ENCODE measurements at regions not wholly inside any gene's neighbourhood (a gene's known extent, or its start where the extent isn't known, plus 50 kb on each side); places are given as distances from the start of the nearest gene placed in this dataset.

DNA sequence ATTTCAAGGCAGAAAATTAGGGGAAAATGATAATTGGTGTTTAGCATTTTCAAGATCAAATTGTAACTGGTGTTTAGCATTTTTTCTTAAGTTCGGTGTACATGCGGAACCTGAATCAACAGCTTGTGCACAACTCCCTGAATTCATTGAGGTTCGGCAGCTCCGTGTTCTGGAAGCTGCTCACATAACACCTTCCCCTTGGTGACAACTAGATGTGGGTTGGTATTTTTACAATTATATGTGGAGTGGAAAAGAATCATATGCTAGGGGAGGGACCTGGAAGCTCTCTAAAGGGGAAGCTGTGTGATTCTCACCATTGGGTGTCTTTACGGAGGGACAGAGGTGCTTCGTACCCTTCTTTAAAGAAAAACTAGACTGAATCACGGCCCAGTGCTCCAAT, 199.0 kb upstream of the MTNR1B start:
- no peak for DNase-seq

- DNase-seq = no peak
Measured at GRCh38 chr11:92770981-92771380, 198.5 kb upstream of the MTNR1B start.

- no peak for DNase-seq
Measured at GRCh38 chr11:92771701-92772100, 197.8 kb upstream of the MTNR1B start.

DNA sequence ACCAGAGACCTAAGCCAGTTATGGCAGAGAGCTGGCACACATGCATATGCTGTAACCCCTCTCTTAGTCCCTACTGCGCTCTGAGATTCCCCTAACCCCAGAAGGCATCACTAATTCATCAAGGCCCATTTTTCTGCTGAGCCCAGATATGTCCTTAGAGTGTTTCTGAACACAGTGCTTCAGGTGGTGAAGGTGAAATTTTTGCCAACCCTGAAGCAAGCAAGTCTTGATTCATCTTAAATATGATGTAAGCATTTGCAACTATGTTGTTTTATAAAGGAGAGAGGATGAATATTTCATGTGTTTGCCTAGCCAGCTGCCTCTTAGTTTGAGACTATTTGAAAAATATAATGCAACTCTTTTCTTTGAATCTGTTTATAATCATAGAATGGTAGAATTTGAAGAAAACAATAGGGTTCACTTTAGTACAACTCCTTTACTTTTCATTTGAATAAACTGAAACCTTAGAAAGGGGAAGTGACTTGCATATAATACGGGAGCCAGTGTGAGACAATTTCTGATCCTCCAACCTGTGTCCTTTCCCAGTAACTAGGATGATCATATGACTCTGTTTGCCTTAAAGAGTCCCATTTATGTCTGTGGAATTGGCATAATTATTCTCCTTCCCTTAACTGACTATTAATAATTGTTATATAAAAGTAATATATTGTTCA, 194.3 kb upstream of the MTNR1B start:
- DNase-seq = no peak

DNA sequence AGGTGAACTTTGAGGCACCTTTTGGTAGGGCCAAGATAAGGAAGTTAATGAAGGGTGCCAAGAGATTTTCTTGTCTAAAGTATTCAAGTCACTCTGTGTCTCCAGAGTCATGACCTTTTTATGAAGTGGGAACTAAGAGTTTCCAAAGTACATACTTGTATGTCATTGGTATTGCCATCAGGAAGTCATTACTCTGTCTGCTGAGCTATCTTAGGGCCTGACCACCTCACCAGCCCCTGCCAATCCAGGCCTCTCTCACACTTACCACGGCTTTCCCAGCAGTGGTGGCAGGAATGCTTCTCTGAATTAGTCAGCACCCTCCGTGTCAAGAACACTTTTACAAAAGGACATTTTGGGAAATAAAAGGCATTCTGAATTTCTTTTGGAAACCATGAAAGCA, 192.8 kb upstream of the MTNR1B start:
- no peak for DNase-seq

- no peak for DNase-seq
Measured at GRCh38 chr11:92779746-92780145, 189.7 kb upstream of the MTNR1B start.

GRCh38 chr11:92781151-92781550, 188.3 kb upstream of the MTNR1B start:
- no peak for DNase-seq

GRCh38 chr11:92782806-92783205, 186.6 kb upstream of the MTNR1B start:
- no peak for DNase-seq

GRCh38 chr11:92784331-92784730, 185.1 kb upstream of the MTNR1B start:
- DNase-seq = no peak

- no peak for DNase-seq
Measured at GRCh38 chr11:92787638-92788037, 181.8 kb upstream of the MTNR1B start.

- DNase-seq = no peak
Measured at GRCh38 chr11:92789761-92790160, 179.7 kb upstream of the MTNR1B start.

DNA sequence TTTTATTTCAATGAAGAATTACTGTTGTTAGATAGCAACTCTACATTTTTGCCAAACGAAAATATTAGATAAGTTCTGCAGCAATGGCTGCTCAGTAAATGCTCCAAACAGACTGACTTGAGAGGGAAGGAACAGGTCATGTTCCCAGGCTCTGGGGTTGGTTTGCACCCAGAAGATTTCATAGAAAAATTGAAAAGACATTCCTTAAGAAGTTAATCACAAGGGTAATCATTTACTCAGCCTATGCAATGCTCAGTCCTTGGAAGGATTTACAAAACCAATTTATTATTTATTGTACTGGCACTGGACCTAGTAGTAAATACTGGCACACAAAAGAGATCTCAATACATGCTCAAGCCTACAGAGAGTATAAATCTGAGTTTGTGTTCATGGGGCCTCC, 179.1 kb upstream of the MTNR1B start:
- no peak for DNase-seq

- DNase-seq = no peak
Measured at GRCh38 chr11:92790926-92791616, 178.4 kb upstream of the MTNR1B start.

DNA sequence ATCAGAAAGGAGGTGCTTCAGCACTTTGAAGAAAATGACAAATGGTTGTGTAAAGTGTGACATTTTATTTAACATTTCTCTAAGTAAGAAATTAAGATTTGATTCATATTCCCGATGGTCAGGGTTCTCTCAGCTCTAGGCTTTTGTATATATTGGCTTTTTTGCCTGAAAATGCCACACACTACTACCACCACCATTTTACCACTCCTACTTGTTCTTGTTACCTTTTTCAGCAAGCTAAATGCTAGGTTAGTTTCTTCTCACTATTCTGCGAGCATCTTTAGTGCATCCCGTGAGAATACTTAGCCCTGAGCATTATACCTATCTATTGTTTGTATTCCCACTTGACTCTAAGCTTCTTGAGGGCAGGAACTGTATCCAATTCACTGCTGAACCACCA, 177.6 kb upstream of the MTNR1B start:
- DNase-seq = no peak

DNA sequence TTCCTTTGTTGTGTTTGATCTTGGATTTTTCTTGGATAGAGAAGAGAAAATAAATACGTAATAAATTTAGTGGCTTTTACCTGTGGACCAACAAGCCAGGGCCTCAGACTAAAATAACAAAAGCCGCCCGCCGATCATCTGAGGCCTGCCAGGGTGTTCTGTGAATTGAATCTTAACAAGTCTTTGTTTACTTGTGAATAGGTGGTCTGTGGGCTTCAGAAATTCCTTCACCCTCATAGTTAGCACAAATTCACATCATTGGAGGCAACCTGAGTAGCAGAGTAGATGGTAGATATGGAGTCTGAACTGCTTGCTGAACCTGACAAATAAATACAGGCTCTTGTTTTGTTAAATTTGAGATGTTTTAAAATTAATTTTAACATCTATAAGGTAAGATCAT, 176.3 kb upstream of the MTNR1B start:
- DNase-seq = no peak

GRCh38 chr11:92794783-92795182, 174.7 kb upstream of the MTNR1B start:
- no peak for DNase-seq

DNA sequence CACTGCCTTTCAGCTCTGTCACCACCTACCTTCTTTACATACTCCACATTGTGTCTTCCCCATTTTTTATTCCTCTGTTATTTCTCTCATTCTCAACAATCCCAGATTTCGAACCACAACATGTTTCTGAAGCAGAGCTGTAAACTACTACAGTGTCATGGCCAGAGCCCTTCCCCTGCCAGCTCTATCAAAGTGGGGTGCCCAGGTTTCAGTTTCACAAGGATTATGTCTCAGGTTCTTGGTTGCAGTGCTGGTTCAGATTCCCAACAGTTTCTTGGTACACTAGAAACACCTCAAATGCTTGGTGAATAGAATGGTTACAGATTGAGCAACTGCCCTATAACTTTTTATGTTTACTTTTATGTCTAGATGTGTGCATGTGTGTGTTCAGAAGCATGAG, 172.7 kb upstream of the MTNR1B start:
- no peak for DNase-seq

DNA sequence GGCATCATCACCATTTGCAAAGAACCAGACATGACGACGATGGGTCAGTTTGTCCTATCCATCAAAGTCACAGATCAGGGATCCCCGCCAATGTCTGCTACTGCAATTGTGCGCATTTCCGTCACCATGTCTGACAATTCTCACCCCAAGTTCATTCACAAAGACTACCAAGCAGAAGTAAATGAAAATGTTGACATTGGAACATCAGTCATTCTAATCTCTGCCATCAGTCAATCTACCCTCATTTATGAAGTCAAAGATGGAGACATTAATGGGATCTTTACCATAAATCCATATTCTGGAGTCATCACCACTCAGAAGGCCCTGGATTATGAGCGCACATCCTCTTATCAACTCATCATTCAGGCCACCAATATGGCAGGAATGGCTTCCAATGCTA, 171.6 kb upstream of the MTNR1B start:
- DNase-seq = no peak

DNA sequence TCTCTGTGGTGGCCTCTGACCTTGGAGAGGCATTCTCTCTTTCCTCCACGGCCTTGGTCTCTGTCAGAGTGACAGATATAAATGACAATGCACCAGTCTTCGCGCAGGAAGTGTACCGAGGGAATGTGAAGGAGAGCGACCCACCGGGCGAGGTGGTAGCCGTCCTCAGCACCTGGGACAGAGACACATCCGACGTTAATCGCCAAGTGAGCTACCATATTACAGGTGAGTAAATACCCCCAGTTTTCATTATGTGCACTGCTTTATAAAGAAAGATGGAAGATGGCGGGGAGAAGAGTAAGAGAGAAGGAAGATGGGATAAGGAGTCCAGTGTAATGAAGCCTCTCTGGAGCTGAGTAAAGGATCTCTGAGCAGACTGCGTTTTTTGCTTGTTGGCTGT, 167.8 kb upstream of the MTNR1B start:
- DNase-seq = no peak

GRCh38 chr11:92802644-92803043, 166.8 kb upstream of the MTNR1B start:
- no peak for DNase-seq

- no peak for DNase-seq
Measured at GRCh38 chr11:92803391-92803790, 166.1 kb upstream of the MTNR1B start.

DNA sequence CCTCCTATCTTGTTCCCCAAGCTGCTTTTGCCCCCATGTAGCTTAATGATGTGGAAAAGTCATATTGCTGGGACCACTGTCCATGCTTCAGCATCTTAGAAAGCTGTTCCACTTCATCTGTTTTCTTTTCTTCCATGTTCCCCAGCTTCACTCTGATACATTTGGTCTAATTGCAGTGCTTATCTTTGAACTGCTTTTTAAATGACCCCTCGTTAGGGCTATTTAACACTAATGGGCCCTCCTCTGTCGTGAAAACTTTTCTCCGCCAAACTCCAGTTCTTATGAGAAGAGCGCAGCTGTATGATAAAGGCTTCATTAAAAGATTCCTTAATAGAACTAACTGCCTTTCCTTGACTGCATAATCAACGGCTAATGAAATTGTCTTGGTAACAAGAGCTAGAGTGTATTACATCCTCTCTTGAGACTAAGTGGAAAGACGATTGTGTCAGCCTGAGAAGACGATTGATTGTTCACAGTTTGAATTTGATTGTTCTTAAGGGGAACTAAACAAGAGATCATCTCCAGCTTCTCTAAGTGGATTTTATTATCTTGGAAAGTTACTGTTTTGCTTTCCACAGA, 165.0 kb upstream of the MTNR1B start:
- no peak for DNase-seq

- no peak for DNase-seq
Measured at GRCh38 chr11:92808022-92808421, 161.4 kb upstream of the MTNR1B start.

GRCh38 chr11:92810423-92811064, 158.9 kb upstream of the MTNR1B start:
- no peak for DNase-seq

Measured in SW 1271 (cell line).